SHP77 (cell line): ENCODE measurements at regions not wholly inside any gene's neighbourhood (a gene's known extent, or its start where the extent isn't known, plus 50 kb on each side); places are given as distances from the start of the nearest gene placed in this dataset.

Experiments
- DNase-seq, 2 experiments: peaks; one replicate each; lab custom pipeline; 2025; lab: John Stamatoyannopoulos, UW

GRCh38 chr22:46054091-46055073 is 77.4 kb upstream of the WNT7B start:
- DNase-seq: peak; percentile 68 to 71

GRCh38 chr22:46055181-46055875 is 78.4 kb upstream of the WNT7B start:
- DNase-seq: peak in 1 of 2 experiments; percentile 36

DNA sequence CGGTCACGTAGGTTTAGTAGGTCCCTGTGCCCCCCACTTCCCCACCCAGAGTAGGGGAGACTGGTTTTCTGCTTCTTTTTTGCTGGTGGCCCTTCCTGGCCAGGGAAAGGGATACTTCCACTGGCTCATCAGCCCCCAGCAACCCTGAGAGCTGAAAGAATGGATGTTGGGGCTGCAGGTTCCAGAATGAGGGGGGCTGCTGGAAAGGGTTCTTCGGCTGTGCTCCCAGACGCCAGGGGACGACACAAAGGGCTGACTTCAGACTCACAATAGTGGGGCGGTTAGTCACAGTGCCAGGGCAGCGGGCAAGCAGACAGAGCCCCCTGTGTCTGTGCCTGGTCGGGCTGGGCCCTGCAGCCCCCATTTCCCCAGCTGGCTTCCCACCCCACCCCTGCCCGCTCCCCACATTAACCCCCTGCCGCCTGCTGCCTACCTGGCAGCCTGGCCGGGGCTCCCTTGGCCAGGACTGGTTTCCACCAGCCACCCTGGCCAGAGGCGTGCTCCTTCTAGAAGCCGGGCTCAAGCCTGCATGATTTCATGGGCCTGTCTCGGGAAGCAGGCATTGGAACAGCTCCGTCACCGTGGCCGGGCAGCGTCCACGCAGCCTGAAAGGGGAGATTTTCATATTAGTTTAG is 79.1 kb upstream of the WNT7B start:
- DNase-seq: peak; percentile 42 to 61

DNA sequence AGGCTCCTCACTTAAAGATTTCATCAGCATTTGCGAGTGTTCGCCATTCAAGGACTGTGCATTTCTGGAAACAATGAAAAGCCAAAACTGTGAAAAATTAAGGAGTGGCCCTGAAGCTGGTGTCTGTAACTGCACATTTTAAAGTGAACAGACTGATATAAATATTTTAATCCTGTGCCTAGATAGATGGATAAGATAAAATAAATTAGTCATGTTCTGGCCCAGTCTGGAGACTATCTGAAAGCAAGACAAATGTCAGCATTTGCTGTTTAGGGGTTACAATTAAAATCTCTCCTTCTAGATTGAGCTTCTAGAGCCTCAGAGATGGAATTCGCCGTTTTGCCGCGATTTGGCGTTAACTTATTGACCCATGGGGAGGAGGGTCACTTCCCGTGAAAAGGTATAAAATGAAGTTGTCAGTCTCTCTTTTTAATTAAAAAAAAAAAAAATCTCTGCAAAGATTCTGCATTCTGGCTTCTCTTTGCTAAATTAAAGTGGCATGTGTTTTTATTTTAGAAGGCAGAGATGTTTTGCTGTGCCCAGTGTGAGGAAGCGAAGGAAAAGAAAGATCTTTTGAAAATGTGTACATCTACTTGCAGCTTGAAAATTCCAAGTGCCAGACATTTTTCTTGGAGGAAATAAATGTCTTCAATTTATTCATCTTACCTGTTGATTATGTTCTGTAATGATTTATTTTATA is 79.7 kb upstream of the WNT7B start:
- DNase-seq: no peak

GRCh38 chr22:46057246-46058090 is 80.5 kb upstream of the WNT7B start:
- no peak for DNase-seq

- DNase-seq: peak; percentile 73 to 83
Observed at GRCh38 chr22:46058091-46058420, 81.1 kb upstream of the WNT7B start.

DNA sequence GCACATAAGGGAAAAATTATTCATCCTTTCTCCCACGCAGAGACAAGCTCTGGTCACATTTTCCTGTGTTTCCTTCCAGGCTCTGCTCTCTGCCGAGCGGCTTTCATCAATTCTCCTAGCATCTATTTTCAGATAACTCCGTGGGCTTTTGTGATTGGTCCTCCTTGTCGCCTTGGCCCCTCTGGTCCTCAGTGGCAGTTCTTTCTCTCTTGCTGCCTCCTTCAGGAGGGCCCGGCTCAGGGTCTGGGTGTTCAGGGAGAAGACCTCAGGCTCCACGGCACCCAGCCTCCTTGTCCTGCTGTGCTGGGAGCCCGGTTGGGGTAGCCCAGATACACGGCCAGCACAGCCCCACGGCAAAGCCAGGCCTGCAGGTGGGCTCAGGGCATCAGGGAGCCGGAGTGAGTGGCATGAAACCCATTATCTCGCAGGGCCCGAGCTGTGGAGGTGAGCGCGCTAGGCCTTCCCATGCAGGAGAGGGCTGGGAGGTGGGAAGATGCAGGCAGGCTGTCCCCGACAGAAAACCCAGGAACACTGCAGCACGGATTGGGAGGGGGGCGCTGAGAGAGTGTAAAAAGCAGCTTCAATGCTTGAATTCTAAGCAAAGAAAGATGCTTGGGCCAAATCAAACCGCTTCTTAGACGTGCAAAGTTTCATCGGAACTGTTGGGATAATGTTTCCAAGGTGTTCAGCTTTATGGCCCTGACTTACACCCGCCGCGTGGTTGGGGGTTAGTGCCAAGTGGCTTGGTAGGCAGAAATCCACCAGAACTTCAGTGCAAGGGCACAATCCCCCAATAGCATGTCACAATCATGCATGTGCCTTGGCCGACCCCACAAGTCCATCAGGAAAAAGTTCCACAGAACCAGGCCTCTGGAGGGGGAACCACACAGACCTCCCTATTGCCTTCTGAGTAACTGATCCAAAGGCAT is 81.9 kb upstream of the WNT7B start:
- DNase-seq: no peak

- no peak for DNase-seq
Observed at GRCh38 chr22:46060292-46061123, 83.5 kb upstream of the WNT7B start.

GRCh38 chr22:46061124-46061500 is 84.2 kb upstream of the WNT7B start:
- no peak for DNase-seq

DNA sequence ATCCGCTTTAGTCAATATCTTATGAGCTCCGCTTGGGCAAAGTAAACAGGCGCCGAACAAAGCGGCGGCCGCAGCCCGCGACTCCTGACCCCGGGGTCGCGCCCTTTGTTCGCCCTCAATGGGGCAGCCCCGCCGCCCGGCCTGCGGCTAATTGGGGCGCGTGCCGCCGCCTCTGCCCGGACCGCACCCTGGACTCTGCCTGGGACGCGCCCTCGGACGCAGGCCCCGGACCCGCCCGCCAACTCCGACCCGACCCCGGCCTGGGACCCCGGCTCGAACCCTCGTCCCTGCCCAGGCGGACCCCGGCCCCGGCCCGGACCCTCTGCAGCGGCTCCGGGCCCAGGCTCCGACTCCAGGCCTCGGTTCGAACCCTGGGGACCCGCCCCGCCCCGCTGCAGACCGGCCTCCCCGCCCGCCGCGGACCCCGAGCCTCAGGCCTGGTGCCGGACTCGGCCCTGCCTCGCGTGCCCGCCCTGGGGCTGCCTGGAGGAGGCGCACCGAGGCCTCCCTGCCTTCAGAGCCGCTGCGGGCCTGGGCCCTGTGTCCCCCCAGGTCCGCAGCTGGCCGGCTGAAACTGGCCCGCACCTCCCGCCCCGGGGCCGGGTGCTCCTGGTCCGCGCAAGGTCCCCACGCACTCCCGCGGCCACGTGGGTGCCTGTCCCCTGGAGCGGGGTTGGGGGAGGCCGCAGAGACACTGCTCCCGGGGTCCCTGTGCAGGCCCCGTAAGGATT is 84.7 kb upstream of the WNT7B start:
- no peak for DNase-seq

GRCh38 chr22:46062232-46062615 is 85.3 kb upstream of the WNT7B start:
- DNase-seq: no peak

GRCh38 chr22:46062971-46063631 is 86.1 kb upstream of the WNT7B start:
- no peak for DNase-seq

DNA sequence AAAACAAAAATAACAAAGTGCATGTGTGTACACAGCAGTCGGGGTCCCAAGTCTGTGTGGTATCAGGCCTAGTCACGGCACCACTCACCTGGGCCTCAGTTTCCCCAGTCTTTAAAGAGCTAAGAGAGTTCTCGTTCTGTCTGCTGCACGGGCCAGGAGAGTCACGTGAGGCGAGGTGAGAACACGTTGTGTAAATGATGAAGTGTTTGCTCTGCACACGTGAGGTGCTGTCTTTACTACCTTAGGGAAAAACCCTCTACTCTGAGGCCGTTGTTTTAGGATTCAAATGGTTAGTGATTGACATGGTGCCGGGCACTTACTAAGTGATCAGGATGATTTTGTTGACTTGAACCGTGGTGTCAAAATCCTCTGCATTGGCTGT is 86.5 kb upstream of the PPARA start:
- DNase-seq: peak in 1 of 2 experiments; percentile 42

DNA sequence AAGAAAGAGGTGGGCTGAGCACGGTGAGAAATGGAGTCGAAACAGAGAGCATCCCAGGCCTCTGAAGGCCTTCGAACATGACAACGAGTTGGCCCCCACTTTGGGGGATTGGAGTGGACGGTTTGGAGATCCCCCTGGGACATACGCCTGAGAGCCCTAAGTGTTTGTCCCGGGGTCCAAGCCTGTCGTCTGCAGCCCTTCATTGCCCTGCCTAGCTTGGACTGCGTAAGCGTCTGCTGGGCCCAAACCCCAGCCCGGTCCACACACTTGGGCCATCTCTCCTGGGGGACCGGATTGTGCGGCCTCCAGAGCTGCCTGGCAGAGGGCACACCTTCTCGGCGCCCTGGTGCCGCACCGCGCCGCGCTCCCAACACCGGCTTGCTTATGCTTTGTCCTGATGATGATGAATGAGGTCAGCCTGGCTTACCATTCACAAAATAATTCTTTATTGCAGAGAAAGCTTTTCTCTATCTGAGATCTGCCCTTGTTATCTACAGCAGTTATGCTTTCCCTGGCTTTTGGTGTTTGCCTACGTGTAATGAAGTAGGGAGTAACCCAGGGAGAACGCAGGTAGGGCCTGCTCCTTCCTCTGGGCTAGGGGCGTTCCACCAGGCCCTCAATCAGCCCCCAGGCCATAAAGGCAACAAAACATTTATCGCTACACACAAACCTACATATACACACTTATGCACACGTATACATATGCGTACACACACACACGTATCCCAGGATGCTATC is 85.9 kb upstream of the PPARA start:
- no peak for DNase-seq

DNA sequence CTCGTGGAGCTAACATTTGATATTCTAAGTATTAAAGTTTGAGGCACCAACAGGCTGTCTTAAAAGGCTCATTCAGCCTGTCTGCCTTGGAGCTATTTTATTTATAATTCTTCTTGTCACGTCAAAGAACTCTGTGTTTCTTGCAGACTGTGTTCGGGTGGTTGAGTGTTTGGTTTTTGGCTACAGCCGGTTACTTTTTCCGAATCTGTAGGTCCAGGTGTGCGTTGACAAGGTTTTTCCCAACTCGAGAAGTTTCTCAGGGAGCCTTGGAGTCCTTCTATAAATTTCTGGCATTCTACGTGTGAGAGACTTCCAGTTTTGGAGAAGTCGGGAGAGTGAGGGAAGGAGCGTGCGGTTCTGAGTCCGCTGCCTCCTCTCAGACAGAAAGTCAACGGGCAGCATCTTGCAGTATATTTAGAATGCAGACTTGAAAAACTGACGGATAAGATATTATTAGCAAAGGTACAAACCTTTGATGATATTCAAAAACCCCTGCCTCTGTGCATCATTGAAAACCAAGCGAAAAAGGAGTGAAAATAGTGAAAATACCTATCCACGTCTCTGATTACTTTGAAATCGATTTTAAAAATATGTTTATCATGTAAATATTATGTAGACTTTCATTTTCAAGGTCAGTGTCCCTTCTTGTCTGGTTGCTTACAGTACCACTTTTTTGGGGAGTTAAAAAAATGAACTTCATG is 85.2 kb upstream of the PPARA start:
- DNase-seq: no peak

DNA sequence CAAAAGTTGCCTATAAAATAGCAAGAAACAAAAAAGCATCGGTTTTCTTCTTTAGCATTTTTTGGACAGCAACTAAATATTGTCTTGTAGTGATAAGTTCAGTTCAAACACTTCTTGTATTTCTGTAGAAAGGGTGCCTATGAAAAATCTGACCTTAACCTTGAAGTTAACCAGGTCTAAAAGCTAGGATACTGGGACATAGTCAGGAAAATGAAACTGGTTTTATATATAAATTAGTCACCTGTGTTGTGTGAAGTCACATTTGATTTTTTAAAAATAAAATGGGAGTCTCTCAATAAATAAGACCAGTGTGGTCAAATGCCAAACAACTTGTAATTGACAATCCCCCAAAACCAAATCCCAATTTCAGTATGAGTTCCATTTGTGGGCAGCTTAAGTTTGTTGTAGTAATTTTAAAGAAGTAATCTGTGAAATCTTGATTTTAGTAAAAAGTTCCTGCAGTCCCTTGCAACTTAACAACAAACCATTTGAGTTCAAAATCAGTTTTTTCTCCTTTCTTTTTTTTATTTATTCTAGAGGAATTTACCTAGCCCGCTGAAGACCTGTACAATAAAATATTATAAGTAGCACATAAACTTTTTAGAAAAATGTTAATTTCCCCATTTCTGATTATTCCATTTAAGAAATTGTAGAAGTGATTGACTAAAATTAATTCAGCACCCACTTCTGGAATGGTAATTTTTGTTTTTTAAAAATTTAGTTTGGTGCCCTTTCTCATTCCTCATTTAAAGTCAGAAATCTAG is 84.5 kb upstream of the PPARA start:
- no peak for DNase-seq
